ENCODE measurements at regions not wholly inside any gene's neighbourhood (a gene's known extent, or its start where the extent isn't known, plus 50 kb on each side); places are given as distances from the start of the nearest gene placed in this dataset.

GRCh38 chr2:21294446-21294845 lies 170.7 kb downstream of the TDRD15 start:
- 92 to 98% methylated on average over 2 of the region's 2 CpGs for WGBS, 2 donors
- intact Hi-C loops (cut with DNase I; ENCODE audit: low total_unique reads) = no loop called here
- H3K4me1 ChIP-seq = no peaks in the 10 kb centered on the region
- H3K4me3 ChIP-seq = no peak overlapping the region
- DNase-seq = no peak
- H3K27me3 ChIP-seq = no peaks in the 10 kb centered on the region
- H3K36me3 ChIP-seq (ENCODE audit: low read depth, missing control alignments) = no peaks in the 10 kb centered on the region
- no peak for TF ChIP-seq POLR2A (IDR thresholded peaks at IDR 0.05)
- TF ChIP-seq, protein P1, sequence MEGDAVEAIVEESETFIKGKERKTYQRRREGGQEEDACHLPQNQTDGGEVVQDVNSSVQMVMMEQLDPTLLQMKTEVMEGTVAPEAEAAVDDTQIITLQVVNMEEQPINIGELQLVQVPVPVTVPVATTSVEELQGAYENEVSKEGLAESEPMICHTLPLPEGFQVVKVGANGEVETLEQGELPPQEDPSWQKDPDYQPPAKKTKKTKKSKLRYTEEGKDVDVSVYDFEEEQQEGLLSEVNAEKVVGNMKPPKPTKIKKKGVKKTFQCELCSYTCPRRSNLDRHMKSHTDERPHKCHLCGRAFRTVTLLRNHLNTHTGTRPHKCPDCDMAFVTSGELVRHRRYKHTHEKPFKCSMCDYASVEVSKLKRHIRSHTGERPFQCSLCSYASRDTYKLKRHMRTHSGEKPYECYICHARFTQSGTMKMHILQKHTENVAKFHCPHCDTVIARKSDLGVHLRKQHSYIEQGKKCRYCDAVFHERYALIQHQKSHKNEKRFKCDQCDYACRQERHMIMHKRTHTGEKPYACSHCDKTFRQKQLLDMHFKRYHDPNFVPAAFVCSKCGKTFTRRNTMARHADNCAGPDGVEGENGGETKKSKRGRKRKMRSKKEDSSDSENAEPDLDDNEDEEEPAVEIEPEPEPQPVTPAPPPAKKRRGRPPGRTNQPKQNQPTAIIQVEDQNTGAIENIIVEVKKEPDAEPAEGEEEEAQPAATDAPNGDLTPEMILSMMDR (IDR thresholded peaks at IDR 0.05) = no peak
- H3K27ac ChIP-seq = no peak overlapping the region
- H3K9me3 ChIP-seq = no peaks in the 10 kb centered on the region

GRCh38 chr2:21299411-21299810 lies 175.6 kb downstream of the TDRD15 start:
- intact Hi-C loops (cut with DNase I; ENCODE audit: low total_unique reads) = no loop called here
- DNase-seq = no peak
- no peaks in the 10 kb centered on the region for H3K36me3 ChIP-seq (ENCODE audit: low read depth, missing control alignments)
- no peaks in the 10 kb centered on the region for H3K9me3 ChIP-seq
- no peak overlapping the region for H3K27ac ChIP-seq
- TF ChIP-seq POLR2A (IDR thresholded peaks at IDR 0.05) = no peak
- TF ChIP-seq, protein P1 (IDR thresholded peaks at IDR 0.05) = no peak
- 58 to 72% methylated on average over 2 of the region's 2 CpGs for WGBS, 2 donors
- H3K27me3 ChIP-seq = no peaks in the 10 kb centered on the region
- H3K4me3 ChIP-seq = no peak overlapping the region
- H3K4me1 ChIP-seq = no peaks in the 10 kb centered on the region

DNA sequence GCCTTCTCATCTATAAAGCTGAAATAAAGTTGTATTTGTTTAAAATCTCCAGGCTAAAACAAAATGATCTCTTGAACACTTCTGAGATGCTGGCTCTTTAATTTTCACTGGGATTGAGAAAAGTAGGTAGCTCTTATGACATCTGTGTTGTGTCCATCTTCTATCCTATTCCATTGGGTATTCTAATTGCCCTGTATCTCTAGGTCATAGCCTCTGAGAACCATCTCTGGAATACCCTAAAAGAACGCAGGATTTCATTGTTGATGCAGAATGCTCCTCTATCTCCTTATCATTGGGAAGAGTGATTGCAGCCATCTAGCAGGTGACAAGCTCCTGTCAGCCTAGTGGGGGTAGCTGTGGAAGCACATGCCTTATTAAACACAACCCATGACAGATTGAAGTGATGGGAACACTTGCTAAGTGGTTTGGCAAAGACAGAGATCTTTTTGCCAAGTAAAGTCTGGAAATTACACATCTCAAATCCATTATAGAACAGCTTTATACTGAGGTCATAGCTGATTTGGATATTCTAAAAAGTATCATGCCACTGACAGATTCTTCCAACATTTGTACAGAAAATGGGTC lies 178.2 kb downstream of the TDRD15 start:
- no peaks in the 10 kb centered on the region for H3K9me3 ChIP-seq
- 83 to 85% methylated on average over 1 of the region's 1 CpG for WGBS, 2 donors
- H3K36me3 ChIP-seq (ENCODE audit: low read depth, missing control alignments) = no peaks in the 10 kb centered on the region
- no peak overlapping the region for H3K4me3 ChIP-seq
- no peak overlapping the region for H3K27ac ChIP-seq
- H3K4me1 ChIP-seq = no peaks in the 10 kb centered on the region
- DNase-seq = no peak
- no peaks in the 10 kb centered on the region for H3K27me3 ChIP-seq
- intact Hi-C loops (cut with DNase I; ENCODE audit: low total_unique reads) = no loop called here
- TF ChIP-seq, protein P1 (IDR thresholded peaks at IDR 0.05) = no peak
- no peak for TF ChIP-seq POLR2A (IDR thresholded peaks at IDR 0.05)

DNA sequence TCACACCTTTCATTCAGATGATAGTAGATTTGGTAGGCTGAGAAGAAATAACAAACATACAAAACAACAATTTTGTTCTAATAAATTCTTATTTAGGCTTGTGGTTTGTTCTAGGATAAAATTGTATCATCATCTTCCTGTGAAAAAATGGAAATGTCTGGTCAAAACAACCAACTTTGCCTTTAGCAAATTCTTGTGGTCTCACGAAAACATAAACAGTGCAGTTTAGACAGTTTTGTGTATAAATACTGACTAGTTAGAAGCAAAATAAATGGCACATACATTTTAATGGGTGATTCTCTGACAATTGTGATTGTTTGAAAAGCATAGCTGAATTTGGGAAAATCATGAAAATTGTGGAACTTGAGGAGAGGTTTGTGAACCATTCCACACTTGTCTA lies 180.1 kb downstream of the TDRD15 start:
- no peaks in the 10 kb centered on the region for H3K36me3 ChIP-seq (ENCODE audit: low read depth, missing control alignments)
- H3K27me3 ChIP-seq = no peaks in the 10 kb centered on the region
- intact Hi-C loops (cut with DNase I; ENCODE audit: low total_unique reads) = no loop called here
- TF ChIP-seq, protein P1 (IDR thresholded peaks at IDR 0.05) = no peak
- TF ChIP-seq POLR2A (IDR thresholded peaks at IDR 0.05) = no peak
- no peak overlapping the region for H3K27ac ChIP-seq
- H3K4me1 ChIP-seq = no peaks in the 10 kb centered on the region
- H3K4me3 ChIP-seq = no peak overlapping the region
- WGBS, 2 donors = 83 to 97% methylated on average over 1 of the region's 1 CpG
- H3K9me3 ChIP-seq = no peaks in the 10 kb centered on the region
- DNase-seq = no peak

- intact Hi-C loops (cut with DNase I; ENCODE audit: low total_unique reads) = no loop called here
- TF ChIP-seq, protein P1 (IDR thresholded peaks at IDR 0.05) = no peak
- no peaks in the 10 kb centered on the region for H3K9me3 ChIP-seq
- no peak overlapping the region for H3K27ac ChIP-seq
- DNase-seq = no peak
- H3K27me3 ChIP-seq = no peaks in the 10 kb centered on the region
- H3K36me3 ChIP-seq (ENCODE audit: low read depth, missing control alignments) = no peaks in the 10 kb centered on the region
- no peaks in the 10 kb centered on the region for H3K4me1 ChIP-seq
- no peak overlapping the region for H3K4me3 ChIP-seq
- WGBS, 2 donors = 92 to 96% methylated on average over 3 of the region's 3 CpGs
These were observed 181.8 kb downstream of the TDRD15 start for GRCh38 chr2:21305581-21305980.

Measured in testis (tissue), 2 donors.